NB4 (cell line): ENCODE measurements at regions not wholly inside any gene's neighbourhood (a gene's known extent, or its start where the extent isn't known, plus 50 kb on each side); places are given as distances from the start of the nearest gene placed in this dataset.

Experiments
- POLR2A ChIP-seq: IDR thresholded peaks from 2 replicates; pipeline ENCODE4 v1.6.1; 2011; ENCODE audit warnings: mild to moderate bottlenecking; ENCODE audit not compliant: insufficient read length; ENCODE audit errors: extremely low read depth
- TF ChIP-seq, protein P1 (sequence below): IDR thresholded peaks from 2 replicates; pipeline ENCODE4 v1.6.1; 2011; ENCODE audit warnings: low read depth, low read length
- TF ChIP-seq, protein P2 (sequence below): IDR thresholded peaks from one replicate; pipeline ENCODE4 v1.5.1; 2012; ENCODE audit warnings: low read depth, low read length

DNA sequence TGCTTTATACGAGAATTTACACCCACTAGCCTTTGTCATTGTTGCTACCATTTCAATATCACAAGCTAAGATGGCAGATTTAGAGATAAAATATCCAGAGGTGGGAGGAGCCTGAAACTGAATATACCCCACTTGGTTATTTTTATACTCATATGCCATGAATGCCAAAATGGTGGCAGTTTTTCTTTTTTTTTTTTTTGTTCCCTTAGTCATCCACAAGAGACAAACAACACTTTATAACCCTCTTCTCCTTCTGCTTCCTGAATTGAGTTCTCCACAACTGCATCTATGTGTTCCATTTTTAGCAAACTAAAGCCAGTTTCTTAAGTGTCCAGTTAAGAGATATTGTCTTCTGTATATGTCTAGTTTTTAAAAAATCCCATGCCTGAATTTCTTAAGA is 558.4 kb downstream of the LMO4 start:
- TF ChIP-seq, protein P1, sequence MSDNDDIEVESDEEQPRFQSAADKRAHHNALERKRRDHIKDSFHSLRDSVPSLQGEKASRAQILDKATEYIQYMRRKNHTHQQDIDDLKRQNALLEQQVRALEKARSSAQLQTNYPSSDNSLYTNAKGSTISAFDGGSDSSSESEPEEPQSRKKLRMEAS: no peak
- TF ChIP-seq, protein P2, sequence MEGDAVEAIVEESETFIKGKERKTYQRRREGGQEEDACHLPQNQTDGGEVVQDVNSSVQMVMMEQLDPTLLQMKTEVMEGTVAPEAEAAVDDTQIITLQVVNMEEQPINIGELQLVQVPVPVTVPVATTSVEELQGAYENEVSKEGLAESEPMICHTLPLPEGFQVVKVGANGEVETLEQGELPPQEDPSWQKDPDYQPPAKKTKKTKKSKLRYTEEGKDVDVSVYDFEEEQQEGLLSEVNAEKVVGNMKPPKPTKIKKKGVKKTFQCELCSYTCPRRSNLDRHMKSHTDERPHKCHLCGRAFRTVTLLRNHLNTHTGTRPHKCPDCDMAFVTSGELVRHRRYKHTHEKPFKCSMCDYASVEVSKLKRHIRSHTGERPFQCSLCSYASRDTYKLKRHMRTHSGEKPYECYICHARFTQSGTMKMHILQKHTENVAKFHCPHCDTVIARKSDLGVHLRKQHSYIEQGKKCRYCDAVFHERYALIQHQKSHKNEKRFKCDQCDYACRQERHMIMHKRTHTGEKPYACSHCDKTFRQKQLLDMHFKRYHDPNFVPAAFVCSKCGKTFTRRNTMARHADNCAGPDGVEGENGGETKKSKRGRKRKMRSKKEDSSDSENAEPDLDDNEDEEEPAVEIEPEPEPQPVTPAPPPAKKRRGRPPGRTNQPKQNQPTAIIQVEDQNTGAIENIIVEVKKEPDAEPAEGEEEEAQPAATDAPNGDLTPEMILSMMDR: no peak
- TF ChIP-seq POLR2A: no peak
